Right renal pelvis (tissue), 4 donors: ENCODE measurements at regions not wholly inside any gene's neighbourhood (a gene's known extent, or its start where the extent isn't known, plus 50 kb on each side); places are given as distances from the start of the nearest gene placed in this dataset.

ENCODE experiments used
- DNase-seq, 4 donors: peaks; one replicate each; pipeline ENCODE4 v3.0.0-alpha.2; 2013; ENCODE audit warnings: low read depth in 4 of 4, low spot score in 3 of 4, missing footprints in 1 of 4

- DNase-seq = no peak
These were observed 689.5 kb downstream of the TMEM182 start for GRCh38 chr2:103451283-103451682.

GRCh38 chr2:103459283-103459682 is 697.5 kb downstream of the TMEM182 start:
- no peak for DNase-seq

DNA sequence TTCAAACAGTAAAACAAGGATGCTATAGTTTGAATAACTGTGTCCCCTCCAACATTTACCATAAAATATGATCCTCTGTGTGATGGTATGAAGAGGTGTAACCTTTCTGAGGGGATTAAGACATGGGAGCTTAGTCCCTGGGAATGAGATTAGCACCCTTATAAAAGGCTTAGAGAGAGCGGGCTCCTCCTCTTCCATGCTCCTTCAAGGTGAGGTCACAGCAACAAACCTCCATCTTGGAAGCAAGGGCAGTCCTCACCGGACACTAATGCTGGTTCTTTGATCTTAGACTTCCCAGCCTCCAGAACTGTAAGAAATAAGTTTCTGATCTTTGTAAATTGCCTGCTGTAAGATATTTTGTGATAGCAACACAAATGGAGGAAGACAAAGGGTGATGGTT is 700.3 kb downstream of the TMEM182 start:
- DNase-seq = no peak

DNA sequence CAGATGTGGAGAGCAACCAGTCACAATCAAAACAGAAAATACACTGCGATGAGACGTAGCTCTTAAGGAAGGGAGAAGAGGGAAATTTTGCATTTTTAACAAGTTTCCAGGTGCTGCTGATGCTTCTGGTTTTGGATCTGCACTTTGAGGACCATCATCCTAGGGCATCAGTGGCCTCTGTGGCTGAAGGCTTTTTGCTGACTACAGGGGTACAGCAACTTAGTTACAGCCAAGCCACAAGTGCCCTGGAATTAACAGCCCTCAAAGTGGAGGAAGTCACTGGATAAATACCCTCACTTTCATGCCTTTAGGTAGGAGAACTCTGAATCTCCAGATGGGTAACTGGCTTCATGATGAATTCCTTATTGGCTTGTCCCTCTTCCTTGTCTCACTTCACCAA is 700.9 kb downstream of the TMEM182 start:
- DNase-seq = no peak

- DNase-seq = no peak
These were observed 703.0 kb downstream of the TMEM182 start for GRCh38 chr2:103464831-103465230.

GRCh38 chr2:103469800-103470199 is 708.0 kb downstream of the TMEM182 start:
- no peak for DNase-seq

GRCh38 chr2:103484906-103485305 is 723.1 kb downstream of the TMEM182 start:
- DNase-seq = no peak

- no peak for DNase-seq
These were observed 735.0 kb downstream of the TMEM182 start for GRCh38 chr2:103496850-103497249.

DNA sequence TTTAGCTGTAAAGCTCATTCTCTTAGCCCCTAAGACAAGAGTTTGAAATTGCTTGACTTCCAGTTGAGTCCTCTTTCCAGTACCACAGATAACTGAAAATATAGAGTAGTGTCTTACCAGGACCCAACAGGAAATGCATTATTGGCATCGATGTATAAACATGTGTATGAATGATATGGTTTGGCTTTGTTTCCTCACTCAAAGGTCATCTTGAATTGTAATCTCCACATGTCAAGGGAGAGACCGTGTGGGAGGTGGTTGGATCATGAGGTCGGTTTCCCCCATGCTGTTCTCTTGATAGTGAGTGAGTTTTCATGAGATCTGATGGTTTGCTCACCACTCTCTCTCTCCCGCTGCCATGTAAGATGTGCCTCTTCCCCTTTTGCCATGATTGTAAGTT is 745.0 kb downstream of the TMEM182 start:
- DNase-seq = no peak

- no peak for DNase-seq
These were observed 750.6 kb downstream of the TMEM182 start for GRCh38 chr2:103512442-103512841.

DNA sequence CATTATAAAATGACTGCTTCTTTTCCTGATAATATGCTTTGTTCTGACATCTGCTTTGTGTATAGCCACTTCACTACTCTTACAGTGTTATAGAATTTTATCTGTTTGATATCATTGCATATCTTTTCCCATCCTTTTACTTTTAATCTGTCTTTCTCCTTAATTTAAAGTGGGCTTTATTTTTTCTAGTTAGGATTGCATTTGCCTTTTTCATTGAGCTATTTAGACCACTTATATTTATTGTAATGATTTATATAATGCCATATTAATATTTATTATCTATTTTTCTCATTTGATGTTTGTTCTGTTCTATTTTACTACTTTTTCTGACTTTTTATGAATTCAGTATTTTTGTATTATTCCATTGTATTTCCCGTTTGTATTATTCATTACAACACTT is 758.7 kb downstream of the TMEM182 start:
- no peak for DNase-seq

DNA sequence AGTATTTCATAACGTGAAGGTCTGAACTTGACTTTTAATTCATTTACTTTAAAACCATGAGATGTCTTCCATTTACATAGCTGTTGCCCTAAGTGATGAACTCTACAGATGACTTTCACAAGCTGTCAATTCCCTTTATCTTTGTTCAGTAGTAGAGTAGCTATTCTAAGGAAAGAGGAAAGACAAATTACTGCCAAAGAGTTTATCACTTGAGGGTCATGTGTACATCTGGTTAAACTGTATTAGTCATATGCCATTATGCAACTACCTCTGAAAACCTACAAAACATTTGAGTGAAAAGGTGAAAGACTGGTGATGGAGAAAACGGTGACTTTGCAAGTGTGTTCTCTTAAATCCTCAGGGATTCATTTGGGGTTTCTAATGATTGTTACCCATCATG is 763.9 kb downstream of the TMEM182 start:
- no peak for DNase-seq

GRCh38 chr2:103526757-103527156 is 764.9 kb downstream of the TMEM182 start:
- no peak for DNase-seq

DNA sequence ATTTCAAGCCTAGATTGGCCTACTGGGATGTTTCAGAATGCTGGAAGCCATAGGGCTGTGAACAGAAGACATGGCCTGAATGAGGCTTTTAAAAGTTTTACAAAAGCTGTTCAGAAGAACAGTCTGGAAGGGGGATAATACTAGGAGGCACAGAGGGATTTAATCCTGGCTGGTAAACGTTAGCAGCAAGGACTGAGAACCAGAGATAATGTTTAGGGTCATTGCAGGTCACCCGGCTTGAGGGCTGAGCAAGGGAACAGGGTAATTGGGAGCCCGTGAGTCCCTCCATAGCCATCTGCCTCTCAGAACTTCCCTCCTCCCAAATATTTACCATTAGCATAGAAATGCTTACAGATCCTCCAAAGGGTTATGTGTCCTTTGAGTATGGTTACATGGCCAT is 765.4 kb downstream of the TMEM182 start:
- no peak for DNase-seq

DNA sequence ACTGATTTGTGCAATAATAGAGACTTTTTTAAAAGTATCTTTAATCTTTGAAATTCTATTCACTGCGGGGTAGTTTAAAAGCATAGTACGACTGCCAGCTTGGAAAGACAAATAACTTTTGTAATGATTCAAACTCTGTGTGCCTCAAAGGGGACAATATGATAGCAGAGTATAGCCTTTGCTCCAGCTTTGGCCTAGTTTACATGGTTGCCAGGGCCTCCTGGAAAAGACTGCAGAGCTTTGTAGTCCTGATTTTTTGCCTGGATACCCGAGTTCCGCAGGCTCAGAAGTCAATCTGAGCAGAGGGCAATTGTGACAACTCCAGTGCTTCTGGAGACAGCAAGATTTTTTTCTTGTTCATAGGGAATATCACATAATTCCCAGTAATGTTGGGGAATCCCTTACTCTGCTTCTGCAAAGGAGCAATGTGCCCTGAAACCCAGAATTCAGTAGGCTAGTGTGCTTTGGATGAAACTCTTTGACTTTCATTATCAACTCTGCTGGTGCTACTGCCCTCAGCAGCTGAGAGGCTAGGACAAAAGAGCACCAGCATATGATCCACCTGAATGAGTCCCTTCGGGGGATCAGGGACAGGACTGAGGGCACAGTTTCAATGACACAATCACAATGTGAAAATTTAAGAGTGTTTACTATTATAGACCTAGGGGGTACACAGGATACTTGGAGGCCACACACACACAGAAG is 768.1 kb downstream of the TMEM182 start:
- no peak for DNase-seq

DNA sequence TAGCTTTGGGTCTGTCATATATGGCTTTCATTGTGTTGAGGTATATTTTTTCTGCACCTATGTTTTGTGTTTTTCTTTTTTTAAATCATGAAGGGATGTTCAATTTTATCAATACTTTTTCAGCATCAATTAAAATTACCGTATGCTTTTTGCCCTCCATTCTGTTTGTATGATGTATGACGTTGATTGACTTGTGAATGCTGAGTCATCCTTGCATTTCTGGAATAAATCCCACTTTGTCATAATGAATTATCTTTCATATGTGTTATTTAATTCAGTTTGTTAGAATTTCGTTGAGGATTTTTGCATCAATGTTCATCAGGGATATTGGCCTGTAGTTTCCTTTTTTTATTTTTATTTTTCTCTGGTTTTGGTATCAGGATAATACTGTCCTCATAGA is 790.9 kb downstream of the TMEM182 start:
- no peak for DNase-seq

- DNase-seq = no peak
These were observed 833.0 kb downstream of the TMEM182 start for GRCh38 chr2:103594823-103595222.

- no peak for DNase-seq
These were observed 843.4 kb downstream of the TMEM182 start for GRCh38 chr2:103605071-103605780.

DNA sequence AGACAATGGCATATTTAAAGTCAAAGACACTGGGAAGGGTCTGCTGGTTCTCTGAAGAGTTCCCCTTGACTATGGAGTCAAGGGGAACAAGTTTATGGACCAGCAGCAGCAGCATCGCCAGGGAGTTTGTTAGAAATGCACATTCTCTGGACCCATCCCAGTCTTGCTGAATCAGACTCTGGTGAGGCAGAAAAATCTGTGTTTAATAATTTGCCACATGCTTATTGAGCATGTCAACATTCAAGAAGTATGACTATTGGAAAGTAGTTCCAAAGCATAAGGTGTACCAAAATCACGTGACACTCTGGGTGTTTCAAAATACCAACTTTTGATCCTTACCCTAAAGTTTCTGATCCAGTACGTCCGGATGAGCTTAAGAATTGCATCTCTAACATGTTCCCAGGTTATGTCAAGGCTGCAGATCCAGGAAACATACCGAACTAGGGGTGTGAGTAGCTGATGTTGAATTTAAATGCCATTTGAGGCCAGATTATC is 853.8 kb downstream of the TMEM182 start:
- no peak for DNase-seq

GRCh38 chr2:103616891-103617290 is 855.1 kb downstream of the TMEM182 start:
- no peak for DNase-seq

DNA sequence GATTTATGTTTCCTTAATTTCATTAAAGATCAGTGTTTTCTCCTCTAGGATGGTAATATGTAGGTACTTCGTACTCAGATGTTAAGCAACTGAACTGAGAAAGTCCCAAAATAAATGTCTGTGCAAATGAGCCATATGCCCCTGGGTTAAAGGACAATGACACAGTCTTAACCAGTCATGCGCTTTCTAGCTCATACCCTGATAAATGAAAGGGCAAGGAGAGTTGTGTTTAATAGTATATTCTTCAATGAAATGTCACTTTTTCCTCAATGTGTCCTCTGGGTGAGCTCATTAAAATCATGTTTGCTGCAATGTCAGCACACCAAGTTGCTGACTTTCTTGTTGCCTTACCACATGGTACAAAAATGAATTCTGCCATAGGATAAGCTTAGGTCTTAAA is 856.3 kb downstream of the TMEM182 start:
- no peak for DNase-seq

GRCh38 chr2:103627301-103627700 is 865.5 kb downstream of the TMEM182 start:
- DNase-seq = no peak
